GM18507 (cell line): ENCODE measurements at regions not wholly inside any gene's neighbourhood (a gene's known extent, or its start where the extent isn't known, plus 50 kb on each side); places are given as distances from the start of the nearest gene placed in this dataset.

Source experiments
- DNase-seq: peaks from one replicate; pipeline ENCODE4 v3.0.0; 2011; ENCODE audit warnings: low read depth; ENCODE audit not compliant: insufficient read length; ENCODE audit errors: extremely low spot score
- FAIRE-seq: peaks from 2 replicates; lab custom pipeline; 2011; peaks lifted over from hg19 to GRCh38; lab: Jason Lieb, UNC

DNA sequence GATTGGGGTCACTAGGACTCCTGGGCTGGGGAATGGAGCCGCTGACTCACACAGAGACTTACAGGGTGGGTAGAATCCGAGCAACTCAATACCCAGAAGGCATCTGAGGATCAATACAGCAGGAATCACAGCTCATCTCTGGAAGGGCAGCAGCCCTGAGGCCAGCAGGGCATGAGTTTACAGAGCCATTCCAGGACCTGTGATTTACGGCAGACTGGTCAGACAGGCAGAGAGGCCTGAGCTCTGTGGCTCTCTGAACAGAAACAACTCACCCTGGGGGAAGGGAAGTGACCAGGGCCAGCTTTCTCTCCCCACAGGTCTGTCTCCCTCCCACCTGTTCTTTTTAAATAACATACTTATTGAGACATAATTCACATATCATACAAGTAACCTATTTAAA lies 88.2 kb upstream of the CXCL12 start:
- DNase-seq (no peak), FAIRE-seq (no peak)

DNA sequence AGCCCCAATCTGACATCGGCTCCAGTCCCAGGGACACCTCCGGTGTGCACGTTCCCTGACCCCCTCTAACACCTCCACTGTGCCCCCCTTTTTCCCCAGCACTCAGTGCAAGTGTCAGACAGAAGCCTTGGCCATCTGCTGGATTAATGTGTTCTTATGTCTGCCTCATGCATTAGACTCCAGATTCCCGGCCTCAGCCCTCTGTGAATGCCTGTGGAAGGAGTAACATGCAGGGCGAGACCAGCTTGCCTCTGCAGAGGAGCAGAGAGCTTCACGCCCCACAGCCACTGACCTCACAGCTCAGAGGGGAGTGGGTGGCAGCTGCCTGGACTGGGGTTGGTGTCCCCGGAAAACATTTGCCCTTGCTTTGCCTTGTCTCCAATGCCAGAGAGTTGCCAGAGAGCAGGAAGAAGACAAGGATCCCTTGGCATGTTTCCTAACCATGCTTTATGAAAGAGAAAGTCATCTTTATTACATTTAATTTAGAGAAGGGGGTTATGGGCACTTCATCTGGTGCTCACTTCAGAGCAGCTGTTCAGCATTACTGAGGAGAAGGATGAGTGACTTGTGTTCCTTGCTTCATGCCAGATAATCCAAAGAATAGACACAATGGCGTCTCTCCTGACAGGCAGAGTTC lies 91.6 kb upstream of the CXCL12 start:
- DNase-seq (no peak), FAIRE-seq (no peak)

DNA sequence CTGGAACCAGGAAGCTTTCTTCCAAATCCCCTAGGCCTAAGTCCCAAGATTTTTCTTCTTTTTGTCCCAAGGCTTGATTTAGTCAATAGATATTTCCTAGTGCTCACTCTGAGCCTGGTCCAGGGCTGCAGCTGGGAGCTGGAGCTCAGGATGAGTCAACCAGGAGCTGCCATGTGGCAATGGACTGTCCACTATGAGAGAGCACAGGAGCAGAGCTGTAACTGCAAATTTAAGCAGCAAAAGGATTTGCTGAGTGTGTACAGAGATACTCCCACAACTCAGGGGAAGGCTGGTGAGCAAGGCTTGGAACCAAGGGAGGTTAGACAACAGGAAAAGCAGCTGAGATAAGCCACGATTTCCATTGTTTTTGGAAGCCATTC lies 92.1 kb upstream of the CXCL12 start:
- DNase-seq (no peak), FAIRE-seq (no peak)

GRCh38 chr10:44478040-44478439 lies 93.1 kb upstream of the CXCL12 start:
- FAIRE-seq (no peak), DNase-seq (no peak)

DNA sequence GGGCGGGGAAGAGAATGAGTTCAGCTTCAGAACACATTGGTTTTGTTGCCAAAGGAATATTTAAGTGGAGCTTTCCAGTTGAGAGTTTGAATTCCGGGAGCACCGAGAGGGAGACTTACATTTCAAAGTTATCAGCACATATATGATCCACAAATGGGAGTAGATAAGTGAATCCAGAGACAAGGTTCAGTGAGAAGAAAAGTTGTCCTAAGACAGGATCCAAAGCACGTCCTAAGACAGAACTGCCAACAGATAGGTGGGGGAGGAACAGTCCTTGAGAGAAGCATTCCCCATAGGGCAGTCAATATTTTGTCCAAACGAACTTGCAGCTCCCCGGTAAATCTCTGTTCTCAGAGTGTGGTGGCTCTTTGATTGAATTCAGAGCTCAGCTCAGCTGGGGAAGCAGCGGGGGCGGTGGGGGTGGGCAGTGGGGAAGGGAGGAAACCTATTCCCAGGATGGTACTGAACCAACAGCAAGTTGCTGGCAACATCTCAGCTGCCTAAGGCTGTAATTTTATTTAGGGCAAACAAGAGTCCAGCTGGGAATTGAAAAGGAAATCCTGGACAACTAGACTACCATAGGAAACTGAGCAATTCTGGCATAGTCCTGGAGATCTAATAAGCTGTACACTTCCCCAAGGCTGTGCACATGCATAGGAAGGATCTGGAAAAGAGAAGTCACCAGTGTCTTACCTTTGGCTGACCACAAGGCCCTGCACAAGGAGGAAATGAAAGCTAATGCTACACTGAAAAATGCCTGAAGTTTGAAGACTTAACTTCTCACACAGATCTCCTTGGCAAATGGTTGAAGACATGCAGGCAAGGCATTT lies 94.2 kb upstream of the CXCL12 start:
- FAIRE-seq (peak; percentile 31), DNase-seq (no peak)

- DNase-seq (no peak), FAIRE-seq (no peak)
Measured at GRCh38 chr10:44492678-44493077, 107.8 kb upstream of the CXCL12 start.

DNA sequence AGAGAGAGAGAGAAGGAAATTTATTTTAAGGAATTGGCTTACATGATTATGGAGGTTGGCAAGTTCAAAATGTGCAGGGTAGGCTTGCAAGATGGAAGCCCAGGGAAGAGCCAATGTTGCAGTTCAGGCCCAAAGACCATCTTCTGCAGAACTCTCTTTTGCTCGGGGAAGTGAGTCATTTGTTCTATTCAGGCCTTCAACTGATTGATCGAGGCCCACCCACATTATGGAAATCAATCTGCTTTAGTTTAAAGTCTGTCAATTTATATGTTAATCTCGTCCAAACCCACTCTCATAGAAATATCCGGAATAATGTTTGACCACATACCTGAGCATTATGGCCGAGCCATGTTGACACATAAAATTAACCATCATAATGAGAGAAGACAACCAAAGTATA lies 113.3 kb upstream of the CXCL12 start:
- FAIRE-seq (no peak), DNase-seq (no peak)

DNA sequence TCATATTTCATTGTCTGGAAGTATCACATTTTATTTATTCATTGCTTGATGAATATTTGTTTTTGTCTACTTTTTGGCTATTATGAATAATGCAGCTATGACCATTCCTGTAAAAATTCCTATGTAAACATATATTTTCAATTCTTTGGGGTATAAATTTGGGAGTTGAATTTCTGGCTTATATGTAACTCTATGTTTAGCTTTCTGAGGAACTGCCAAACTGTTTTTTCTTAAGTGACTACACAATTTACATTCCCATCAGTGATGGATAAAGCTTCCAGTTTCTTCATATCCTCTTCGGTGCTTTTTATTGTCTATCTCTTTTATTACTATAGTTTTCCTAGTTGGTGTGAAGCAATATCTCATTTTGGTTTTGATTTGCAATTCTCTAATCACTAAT lies 115.6 kb upstream of the CXCL12 start:
- FAIRE-seq (no peak), DNase-seq (no peak)

DNA sequence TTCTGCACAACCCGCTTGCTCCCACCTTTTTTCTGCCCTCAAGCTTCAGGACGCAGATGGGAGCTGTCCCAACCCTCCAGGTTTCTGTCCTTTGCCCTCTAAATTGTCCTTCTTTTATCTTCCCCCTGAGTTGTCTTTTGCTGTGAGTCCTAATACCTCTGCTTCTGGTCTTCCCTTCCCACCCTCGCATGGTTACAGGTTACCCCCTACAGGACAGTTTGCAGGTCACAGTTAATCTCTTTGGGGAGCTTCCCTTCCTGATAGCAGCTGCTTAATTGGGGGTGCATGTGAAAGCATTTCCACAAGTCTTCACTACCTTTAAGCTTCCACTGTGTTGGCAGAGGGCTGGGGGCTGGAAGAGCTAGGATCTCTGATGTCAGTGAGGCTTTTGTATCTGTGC lies 121.5 kb upstream of the CXCL12 start:
- no peak for DNase-seq
- FAIRE-seq = no peak

DNA sequence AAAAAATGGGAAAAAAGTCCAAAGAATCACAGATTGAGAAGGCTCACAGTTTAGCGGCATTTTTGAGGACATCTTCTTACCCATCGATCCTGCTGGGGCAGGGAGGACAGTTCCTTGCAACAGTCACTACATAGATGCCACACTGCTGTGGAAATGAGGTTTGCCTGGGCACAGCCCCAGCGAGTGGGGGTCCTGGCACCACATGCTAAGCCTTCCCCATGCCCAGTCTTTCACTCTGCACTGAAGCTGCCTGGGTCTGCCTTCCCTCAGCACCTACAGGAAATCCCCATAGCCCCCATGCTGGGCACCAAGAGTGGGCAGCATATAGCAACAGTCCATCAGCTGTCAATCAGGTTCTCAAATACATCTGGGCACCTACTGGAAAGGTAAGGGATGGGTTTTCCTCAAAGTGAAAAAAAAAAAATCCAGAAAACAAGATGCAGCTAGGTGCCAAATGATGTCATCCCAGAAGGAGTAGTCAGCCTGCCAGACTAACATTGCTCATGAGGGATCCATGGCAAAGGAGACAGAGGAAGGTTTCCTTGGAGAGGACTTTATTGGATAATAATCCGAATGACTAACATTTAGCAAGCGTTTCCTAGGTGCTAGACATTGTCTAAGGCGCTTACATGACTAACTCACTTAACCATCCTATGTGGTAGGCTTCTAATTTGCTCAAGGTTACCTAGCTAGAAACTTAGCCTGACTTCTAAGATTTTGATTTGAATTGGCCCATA lies 125.7 kb upstream of the CXCL12 start:
- FAIRE-seq = no peak
- DNase-seq = no peak

- FAIRE-seq = no peak
- DNase-seq = no peak
Measured at GRCh38 chr10:44511166-44511565, 126.3 kb upstream of the CXCL12 start.

DNA sequence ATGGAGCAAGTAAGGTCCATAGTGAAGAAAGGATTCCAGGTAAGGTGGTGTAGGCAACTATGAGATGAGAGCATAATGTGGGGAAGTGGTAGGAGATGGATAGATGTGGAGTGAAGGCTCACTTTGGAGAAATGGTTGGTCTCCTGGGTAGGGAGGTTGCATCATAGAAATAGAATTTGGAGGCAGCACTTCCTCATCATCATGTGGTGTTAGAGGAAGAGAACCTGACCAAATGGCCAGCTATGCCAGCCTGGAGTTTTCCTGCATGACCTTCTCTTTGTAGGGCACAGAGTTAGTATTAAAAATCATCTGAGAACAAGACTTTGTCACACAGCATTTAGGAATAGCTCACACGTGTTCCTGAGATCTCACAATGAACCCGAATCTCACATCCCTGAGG lies 126.7 kb upstream of the CXCL12 start:
- FAIRE-seq = no peak
- no peak for DNase-seq

DNA sequence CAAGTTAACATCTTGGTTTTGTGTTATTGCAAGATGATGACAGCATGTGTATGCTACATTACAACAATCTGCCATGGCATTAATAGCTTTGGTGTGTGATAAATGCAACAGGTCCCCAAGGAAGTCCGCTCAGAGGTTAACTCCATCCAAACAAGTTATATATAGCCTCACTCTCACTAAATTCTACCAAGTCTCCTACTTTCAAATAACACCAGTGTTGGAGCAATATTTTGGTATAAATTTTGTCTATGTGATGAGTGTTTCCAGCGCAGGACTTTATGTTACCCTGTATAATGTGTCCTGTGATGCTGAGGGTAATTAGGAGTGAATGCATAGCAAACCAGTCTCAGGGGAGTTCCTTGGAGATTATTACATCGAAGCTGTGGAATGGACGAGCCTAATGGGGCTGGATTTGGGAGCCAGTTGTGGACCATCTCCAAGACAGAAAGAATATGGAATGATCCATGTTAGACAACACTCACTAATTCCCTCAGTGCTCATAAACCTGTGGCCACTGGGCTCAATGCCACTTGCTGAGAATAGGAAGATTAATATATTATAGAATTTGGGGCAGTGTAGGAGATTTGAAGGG lies 127.6 kb upstream of the CXCL12 start:
- DNase-seq = no peak
- FAIRE-seq = no peak

DNA sequence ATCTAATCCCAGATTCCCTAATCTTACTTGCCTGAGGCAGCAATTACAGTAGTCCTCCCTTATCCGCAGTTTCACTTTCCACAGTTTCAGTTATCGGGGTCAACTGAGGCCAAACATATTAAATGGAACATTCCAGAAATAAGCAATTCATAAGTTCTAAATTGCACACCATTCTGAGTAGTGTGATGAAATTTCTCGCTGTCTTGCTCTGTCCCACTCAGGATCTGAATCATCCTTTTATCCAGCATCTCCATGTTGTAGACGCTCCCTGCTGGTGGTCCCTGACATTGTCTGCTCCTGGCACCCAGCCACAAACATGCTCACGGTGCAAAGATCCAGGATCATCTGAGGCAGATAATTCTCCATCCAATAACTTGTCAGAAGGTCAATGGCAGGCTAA lies 128.7 kb upstream of the CXCL12 start:
- DNase-seq (no peak), FAIRE-seq (no peak)

- DNase-seq (no peak), FAIRE-seq (no peak)
Measured at GRCh38 chr10:44516891-44517290, 132.0 kb upstream of the CXCL12 start.

DNA sequence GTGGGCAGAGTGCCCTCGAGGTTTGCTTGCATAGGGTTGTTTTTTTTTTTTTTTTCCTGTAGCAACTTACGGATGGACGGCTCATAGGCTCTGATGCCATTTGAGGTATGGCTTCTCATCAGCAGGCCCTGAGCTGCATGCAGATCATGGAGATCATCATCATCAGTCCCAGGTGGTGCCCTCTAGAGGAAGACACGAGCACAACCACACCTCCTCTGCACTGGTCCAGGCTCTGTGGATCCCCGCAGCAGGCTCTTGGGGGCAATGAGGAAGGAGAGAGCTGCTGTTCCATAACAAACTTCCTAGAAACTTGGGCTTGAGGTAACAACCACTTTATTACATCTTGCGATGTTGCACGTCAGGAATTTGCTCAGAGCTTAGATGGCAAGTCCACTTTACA lies 132.7 kb upstream of the CXCL12 start:
- DNase-seq (no peak), FAIRE-seq (no peak)

DNA sequence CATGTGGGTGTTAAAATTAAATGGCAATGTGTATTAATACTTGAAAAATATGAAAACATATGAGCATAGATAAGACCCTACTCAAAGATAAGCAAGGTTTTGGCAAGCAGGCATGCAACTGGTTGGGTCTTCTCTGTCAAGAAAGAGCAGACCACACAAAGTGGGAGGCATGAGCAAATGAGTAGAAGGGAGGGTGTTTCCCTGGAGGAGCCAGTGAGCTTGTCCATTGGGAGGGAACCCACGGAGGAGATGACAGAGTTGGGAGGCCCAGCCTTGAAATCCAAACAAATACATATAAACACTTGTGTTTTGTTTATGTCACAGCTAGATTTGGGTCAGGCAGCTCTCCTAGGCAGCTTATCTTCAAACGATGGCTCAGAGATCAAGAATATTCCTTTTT lies 134.5 kb upstream of the CXCL12 start:
- no peak for FAIRE-seq

DNA sequence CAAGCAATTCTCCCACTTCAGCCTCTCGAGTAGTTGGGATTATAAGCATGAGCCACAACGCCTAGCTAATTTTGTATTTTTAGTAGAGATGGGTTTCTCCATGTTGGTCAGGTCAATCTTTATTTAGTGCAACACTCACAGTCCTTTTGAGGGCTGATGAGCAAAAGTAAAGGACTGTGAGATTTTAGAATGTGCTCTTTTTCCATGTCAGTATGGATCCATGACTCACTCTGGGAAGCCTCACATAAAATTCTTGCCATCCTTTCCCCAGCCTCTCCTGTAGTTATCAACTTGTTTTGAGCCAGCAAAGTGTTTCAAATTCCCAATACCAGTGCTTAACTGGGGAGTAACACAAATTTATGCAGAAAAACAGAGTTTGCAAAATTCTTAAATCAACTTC lies 135.8 kb upstream of the CXCL12 start:
- DNase-seq = no peak
- no peak for FAIRE-seq

More for the DNA sequence above, 134.5 kb upstream of the CXCL12 start:
- no peak for DNase-seq

DNA sequence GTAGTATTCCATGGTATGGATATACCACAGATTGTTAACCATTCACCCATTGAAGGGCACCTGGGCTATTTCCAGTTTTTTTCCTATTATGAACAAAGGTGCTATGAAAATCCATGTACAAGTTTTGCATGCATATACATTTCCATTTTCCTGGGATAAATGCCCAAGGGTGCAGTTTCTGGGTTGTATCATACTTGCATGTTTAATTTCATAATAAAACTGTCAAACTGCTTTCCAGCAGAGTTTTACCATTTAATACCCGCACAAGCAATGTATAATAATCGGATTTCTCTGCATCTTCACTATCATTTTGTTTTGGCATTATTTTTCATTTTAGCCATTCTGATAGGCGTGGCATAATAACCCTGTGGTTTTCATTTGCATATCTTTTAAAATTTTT lies 154.3 kb upstream of the CXCL12 start:
- FAIRE-seq (no peak), DNase-seq (no peak)

- FAIRE-seq (no peak), DNase-seq (no peak)
Measured at GRCh38 chr10:44552726-44553125, 167.8 kb upstream of the CXCL12 start.
